ENCODE measurements at regions not wholly inside any gene's neighbourhood (a gene's known extent, or its start where the extent isn't known, plus 50 kb on each side); places are given as distances from the start of the nearest gene placed in this dataset.
A peak's percentile ranks its signal among the peaks of the same experiment; 100 is the strongest.
"Not testable (repeated sequence)": the region's sequence is repeated elsewhere in the genome, so short reads cannot be mapped to it uniquely, and the experiment has no call there.

DNA sequence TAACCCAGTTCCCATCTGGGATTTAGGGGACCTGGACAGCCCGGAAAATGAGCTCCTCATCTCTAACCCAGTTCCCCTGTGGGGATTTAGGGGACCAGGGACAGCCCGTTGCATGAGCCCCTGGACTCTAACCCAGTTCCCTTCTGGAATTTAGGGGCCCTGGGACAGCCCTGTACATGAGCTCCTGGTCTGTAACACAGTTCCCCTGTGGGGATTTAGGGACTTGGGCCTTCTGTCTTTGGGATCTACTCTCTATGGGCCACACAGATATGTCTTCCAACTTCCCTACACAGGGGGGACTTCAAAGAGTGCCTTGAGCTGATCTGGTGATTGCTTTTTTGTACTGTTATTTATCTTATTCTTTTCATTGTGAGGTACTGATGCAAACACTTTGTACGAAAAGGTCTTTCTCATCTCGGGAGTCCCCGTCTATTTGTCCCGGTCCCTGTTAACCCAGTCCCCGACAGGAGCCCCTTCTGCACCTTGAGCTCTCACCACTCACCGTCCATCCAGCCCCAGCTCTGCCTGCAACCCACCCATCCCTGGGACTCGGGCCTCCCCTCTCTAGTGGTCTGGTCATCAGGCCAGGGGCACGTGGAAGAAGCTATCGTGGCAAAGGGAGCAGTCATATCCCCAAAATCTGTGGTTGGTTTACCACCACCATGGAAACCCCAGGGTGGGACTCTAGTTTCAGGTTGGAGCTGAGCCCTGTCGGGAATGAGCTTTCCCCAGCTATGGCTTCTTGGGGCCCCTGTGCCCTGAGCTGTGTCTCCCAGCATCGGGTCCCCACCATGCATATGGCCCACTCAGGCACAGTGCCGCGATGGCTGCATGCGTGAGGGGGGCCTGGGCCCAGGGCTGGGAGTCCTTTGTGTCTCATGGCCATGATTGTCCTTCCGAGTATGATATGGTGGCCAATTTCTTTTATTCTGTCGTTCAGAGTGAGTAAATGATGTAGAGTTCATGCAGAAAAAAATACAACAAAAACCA, 270.4 kb upstream of the PLCXD1 start:
- DNase-seq; H3K4me1 ChIP-seq; H3K9me3 ChIP-seq; H3K27ac ChIP-seq; H3K27me3 ChIP-seq; H3K36me3 ChIP-seq; intact Hi-C loops (cut with DNase I; ENCODE audit: low total_unique reads); H3K4me3 ChIP-seq: not testable (repeated sequence)
- 60 to 98% (median 92%) methylated on average over 1 to 2 of the region's 18 CpGs for WGBS, 5 donors

DNA sequence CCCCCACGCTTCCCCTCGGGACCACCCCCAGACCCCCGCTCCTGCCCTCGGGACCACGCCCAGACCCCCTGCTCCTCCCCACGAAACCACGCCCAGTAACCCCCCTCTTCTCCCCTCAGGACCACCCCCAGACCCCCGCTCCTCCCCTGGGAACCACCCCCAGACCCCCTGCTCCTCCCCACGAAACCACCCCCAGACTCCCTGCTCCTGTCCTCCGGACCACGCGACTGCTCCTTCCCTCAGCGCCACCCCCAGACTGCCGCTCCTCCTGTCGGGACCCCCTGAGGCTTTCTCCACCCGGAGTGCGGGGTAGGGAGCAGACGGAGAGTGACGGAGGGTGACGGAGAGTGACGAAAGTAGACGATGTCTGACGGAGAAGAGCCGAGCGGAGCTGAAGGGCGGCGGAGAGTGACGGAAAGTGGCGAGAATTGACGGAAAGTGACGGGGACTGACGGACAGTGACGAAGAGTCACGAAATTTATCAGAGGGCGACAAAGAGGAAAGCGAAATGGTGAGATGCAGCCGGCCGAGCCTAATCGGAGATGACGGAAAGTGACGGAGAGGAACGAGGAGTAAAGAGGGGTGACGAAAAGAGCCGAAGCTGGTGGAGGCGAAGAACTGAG, 267.2 kb upstream of the PLCXD1 start:
- H3K4me3 ChIP-seq; H3K4me1 ChIP-seq; H3K27ac ChIP-seq; intact Hi-C loops (cut with DNase I; ENCODE audit: low total_unique reads); H3K27me3 ChIP-seq; H3K36me3 ChIP-seq; H3K9me3 ChIP-seq: not testable (repeated sequence)
- 60 to 88% (median 77%) methylated on average over 7 to 16 of the region's 45 CpGs; no CpG with 5 or more reads in 2 of the 5 donors for WGBS, 5 donors
- peak in 1 of 2 donors; percentile 0 for DNase-seq

DNA sequence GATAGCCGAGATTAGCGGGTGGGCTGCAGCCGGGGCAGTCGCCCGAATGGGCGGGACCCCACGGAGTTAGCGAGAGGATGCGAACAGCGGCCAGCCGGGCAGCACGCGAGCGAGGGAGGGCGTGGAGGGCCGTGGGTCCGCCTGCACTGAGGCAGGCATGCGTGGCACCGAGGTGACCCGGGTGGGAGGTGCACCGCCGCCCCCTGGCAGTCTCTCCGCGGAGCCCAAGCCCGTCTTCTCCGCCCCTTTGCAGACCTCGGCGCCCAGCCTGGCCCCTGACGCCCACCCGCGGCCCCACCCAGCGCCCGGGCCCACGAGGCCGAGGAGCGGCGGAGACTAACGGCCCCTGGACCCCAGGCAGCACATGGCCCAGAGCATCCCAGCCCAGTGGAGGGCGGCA, 266.7 kb upstream of the PLCXD1 start:
- H3K36me3 ChIP-seq; H3K4me3 ChIP-seq; H3K27ac ChIP-seq; DNase-seq; H3K27me3 ChIP-seq; H3K4me1 ChIP-seq; H3K9me3 ChIP-seq; intact Hi-C loops (cut with DNase I; ENCODE audit: low total_unique reads): not testable (repeated sequence)
- 37 to 94% (median 77%) methylated on average over 4 to 12 of the region's 39 CpGs; no CpG with 5 or more reads in 1 of the 5 donors for WGBS, 5 donors

- H3K36me3 ChIP-seq; H3K4me1 ChIP-seq; DNase-seq; H3K4me3 ChIP-seq; intact Hi-C loops (cut with DNase I; ENCODE audit: low total_unique reads); H3K27me3 ChIP-seq; H3K9me3 ChIP-seq; H3K27ac ChIP-seq: not testable (repeated sequence)
- WGBS, 5 donors: 4 to 100% (median 41%) methylated on average over 1 to 20 of the region's 47 CpGs; no CpG with 5 or more reads in 1 of the 5 donors
Measured at GRCh38 chrX:18768-19454, 262.3 kb upstream of the PLCXD1 start.

DNA sequence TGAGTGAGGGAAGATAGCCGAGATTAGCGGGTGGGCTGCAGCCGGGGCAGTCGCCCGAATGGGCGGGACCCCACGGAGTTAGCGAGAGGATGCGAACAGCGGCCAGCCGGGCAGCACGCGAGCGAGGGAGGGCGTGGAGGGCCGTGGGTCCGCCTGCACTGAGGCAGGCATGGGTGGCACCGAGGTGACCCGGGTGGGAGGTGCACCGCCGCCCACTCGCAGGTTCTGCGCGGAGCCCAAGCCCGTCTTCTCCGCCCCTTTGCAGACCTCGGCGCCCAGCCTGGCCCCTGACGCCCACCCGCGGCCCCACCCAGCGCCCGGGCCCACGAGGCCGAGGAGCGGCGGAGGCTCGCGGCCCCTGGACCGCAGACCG, 261.7 kb upstream of the PLCXD1 start:
- H3K27me3 ChIP-seq; DNase-seq; H3K36me3 ChIP-seq; intact Hi-C loops (cut with DNase I; ENCODE audit: low total_unique reads); H3K9me3 ChIP-seq; H3K4me1 ChIP-seq: not testable (repeated sequence)
- 0% methylated on average over 9 of the region's 41 CpGs; no CpG with 5 or more reads in 4 of the 5 donors for WGBS, 5 donors
- peak overlapping the region; percentile 18 to 44 (median 33) for H3K4me3 ChIP-seq
- H3K27ac ChIP-seq: peak overlapping the region in 1 of 5 donors; percentile 35

DNA sequence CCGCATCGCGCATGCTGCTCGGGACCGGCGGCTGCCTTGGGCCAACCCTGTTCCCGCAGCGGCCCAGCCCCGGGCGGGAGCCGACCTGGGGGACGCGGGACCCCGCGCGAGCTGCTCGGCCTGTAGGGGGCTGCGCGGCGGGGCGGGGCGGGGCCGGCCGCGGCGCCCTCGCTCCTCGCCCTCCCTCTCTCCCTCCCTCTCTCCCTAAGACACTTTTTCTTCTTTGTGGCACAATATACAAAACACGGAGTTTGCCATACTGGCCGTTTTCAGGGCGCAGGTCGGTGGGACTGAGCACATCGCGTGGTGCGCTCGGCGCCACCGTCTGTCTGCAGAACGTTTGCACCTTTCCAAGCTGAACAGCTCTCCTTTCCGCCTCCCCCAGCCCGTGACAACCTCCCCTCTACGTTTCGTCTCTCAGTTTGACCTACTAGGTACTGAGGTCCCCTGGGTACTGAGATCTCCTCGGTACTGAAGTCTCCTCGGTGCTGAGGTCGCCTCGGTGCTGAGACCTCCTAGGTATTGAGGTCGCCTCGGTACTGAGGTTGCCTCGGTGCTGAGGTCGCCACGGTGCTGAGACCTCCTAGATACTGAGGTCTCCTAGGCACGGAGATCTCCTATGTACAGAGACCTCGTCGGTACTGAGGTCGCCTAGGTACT, 261.1 kb upstream of the PLCXD1 start:
- no peaks in the 10 kb centered on the region for H3K27me3 ChIP-seq
- peak overlapping the region; percentile 18 to 44 (median 33) for H3K4me3 ChIP-seq
- H3K27ac ChIP-seq: peak overlapping the region in 2 of 5 donors; percentile 35 to 42
- H3K4me1 ChIP-seq: no peaks in the 10 kb centered on the region
- TF ChIP-seq EP300 (IDR thresholded peaks at IDR 0.05): no peak
- TF ChIP-seq POLR2A (IDR thresholded peaks at IDR 0.05): no peak
- TF ChIP-seq CTCF (IDR thresholded peaks at IDR 0.05): no peak
- TF ChIP-seq POLR2AphosphoS5 (IDR thresholded peaks at IDR 0.05): no peak
- WGBS, 5 donors: 26 to 61% (median 40%) methylated on average over 1 to 50 of the region's 56 CpGs
- H3K9me3 ChIP-seq: no peaks in the 10 kb centered on the region
- intact Hi-C loops (cut with DNase I; ENCODE audit: low total_unique reads): no loop called here
- peak in 1 of 2 donors; percentile 20 for DNase-seq
- H3K36me3 ChIP-seq: no peaks in the 10 kb centered on the region

DNA sequence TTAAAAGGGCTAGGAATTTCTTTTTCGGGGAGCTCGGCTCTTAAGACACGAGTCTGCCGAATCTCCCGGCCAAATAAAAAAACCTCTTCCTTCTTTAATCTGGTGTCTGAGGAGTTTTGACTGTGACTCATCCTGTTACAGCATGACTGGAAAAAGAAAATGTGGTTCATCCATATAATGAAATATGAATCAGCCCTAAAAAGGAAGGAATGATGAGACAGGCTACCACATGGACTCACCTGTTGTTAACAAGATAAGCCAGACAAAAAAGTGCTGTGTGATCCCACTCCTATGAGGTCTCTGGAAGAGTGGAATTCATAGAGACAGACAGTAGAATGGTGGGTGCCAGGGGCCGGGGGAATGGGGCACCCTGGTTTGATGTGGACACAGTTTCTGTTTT, 257.0 kb upstream of the PLCXD1 start:
- H3K27me3 ChIP-seq; intact Hi-C loops (cut with DNase I; ENCODE audit: low total_unique reads); DNase-seq; H3K9me3 ChIP-seq; H3K27ac ChIP-seq; H3K36me3 ChIP-seq; H3K4me1 ChIP-seq; H3K4me3 ChIP-seq: not testable (repeated sequence)
- WGBS, 5 donors: no CpG with 5 or more reads among the region's 6 CpGs

Measured in stomach (tissue), 8 donors.